Neural cell (in vitro differentiated cells): ENCODE measurements at regions not wholly inside any gene's neighbourhood (a gene's known extent, or its start where the extent isn't known, plus 50 kb on each side); places are given as distances from the start of the nearest gene placed in this dataset.

Source experiments
- H2AFZ ChIP-seq: fragments of 200-600, 300-800 bp; sonication (generic), shearing (Covaris generic); 2 replicates; pipeline ENCODE4 v1.6.0; 2014; ENCODE audit warnings: low read depth, mild to moderate bottlenecking, antibody characterized with exemption, low read length, moderate library complexity
- H3F3A ChIP-seq: fragments of 200-600 bp; shearing (Covaris generic); 2 replicates; pipeline ENCODE4 v1.6.1; 2016; ENCODE audit warnings: mild to moderate bottlenecking, moderate library complexity, mixed read lengths, antibody characterized with exemption, low read length; ENCODE audit not compliant: insufficient read depth, poor library complexity, severe bottlenecking
- H3K27ac ChIP-seq: fragments of 200-600, 300-800 bp; sonication (generic), shearing (Covaris generic); 2 replicates; pipeline ENCODE4 v1.5.1; 2014; ENCODE audit warnings: mild to moderate bottlenecking, low read length, moderate library complexity
- H3K27me3 ChIP-seq: fragments of 300-800, 200-600 bp; sonication (generic), shearing (Covaris generic); 2 replicates; pipeline ENCODE4 v1.6.0; 2014; ENCODE audit warnings: mild to moderate bottlenecking, low read depth, low read length, moderate library complexity; ENCODE audit not compliant: insufficient read depth
- H3K36me3 ChIP-seq: fragments of 300-800, 200-600 bp; sonication (generic), shearing (Covaris generic); 2 replicates; pipeline ENCODE4 v1.5.1; 2014; ENCODE audit warnings: mild to moderate bottlenecking, antibody characterized with exemption, low read length, moderate library complexity; ENCODE audit not compliant: insufficient read depth
- H3K4me2 ChIP-seq: fragments of 300-800, 200-600 bp; sonication (generic), shearing (Covaris generic); 2 replicates; pipeline ENCODE4 v1.6.0; 2014; ENCODE audit warnings: mild to moderate bottlenecking, low read length
- H3K4me3 ChIP-seq: fragments of 300-800, 200-600 bp; sonication (generic), shearing (Covaris generic); 2 replicates; pipeline ENCODE4 v1.5.1; 2014; ENCODE audit warnings: mild to moderate bottlenecking, low read length, moderate library complexity
- H3K79me2 ChIP-seq: fragments of 200-600 bp; shearing (Covaris generic); replicated peaks from 2 replicates; pipeline ENCODE4 v1.6.0; 2014; ENCODE audit warnings: mild to moderate bottlenecking, low read length, moderate library complexity; ENCODE audit not compliant: insufficient read depth
- H3K9ac ChIP-seq: fragments of 300-800, 200-600 bp; sonication (generic), shearing (Covaris generic); 2 replicates; pipeline ENCODE4 v1.6.1; 2016; ENCODE audit warnings: mild to moderate bottlenecking, low read length, mixed read lengths
- H3K9me2 ChIP-seq: fragments of 200-600 bp; shearing (Covaris generic); 2 replicates; pipeline ENCODE4 v1.6.1; 2016; ENCODE audit warnings: mild to moderate bottlenecking, low read length, mixed read lengths; ENCODE audit not compliant: insufficient read depth
- H3K9me3 ChIP-seq: fragments of 200-600, 300-800 bp; sonication (generic), shearing (Covaris generic); 2 replicates; pipeline ENCODE4 v1.6.1; 2016; ENCODE audit warnings: mild to moderate bottlenecking, mixed run types, low read length, moderate library complexity, mixed read lengths
- H4K20me1 ChIP-seq: fragments of 200-600 bp; shearing (Covaris generic); 2 replicates; pipeline ENCODE4 v1.6.1; 2016; ENCODE audit warnings: mild to moderate bottlenecking, mixed run types; ENCODE audit not compliant: insufficient read depth
- EP300 ChIP-seq: fragments of 450-650 bp; conservative IDR thresholded peaks from 2 replicates; pipeline ENCODE4 v1.6.1; 2014; ENCODE audit warnings: antibody characterized with exemption, mild to moderate bottlenecking, moderate library complexity; ENCODE audit not compliant: poor library complexity, severe bottlenecking
- EZH2 ChIP-seq: fragments of 200-600, 300-800 bp; shearing (Covaris generic), sonication (generic); IDR thresholded peaks from 2 replicates; pipeline ENCODE4 v1.6.1; 2014; ENCODE audit warnings: antibody characterized with exemption, low read length, borderline replicate concordance, mild to moderate bottlenecking; ENCODE audit not compliant: insufficient read depth, poor library complexity, severe bottlenecking
- MXI1 ChIP-seq: fragments of 450-650 bp; conservative IDR thresholded peaks from 2 replicates; pipeline ENCODE4 v1.6.1; 2014; ENCODE audit warnings: antibody characterized with exemption, mild to moderate bottlenecking; ENCODE audit not compliant: poor library complexity, severe bottlenecking
- POLR2AphosphoS5 ChIP-seq: IDR thresholded peaks from 2 replicates; pipeline ENCODE4 v1.6.1; 2012
- RAD21 ChIP-seq: fragments of 450-650 bp; conservative IDR thresholded peaks from 2 replicates; pipeline ENCODE4 v1.6.1; 2014; ENCODE audit warnings: antibody characterized with exemption, mild to moderate bottlenecking, moderate library complexity
- SMC3 ChIP-seq: fragments of 450-650 bp; conservative IDR thresholded peaks from 2 replicates; pipeline ENCODE4 v1.6.1; 2014; ENCODE audit warnings: antibody characterized with exemption, mild to moderate bottlenecking, moderate library complexity; ENCODE audit not compliant: poor library complexity
- TAF1 ChIP-seq: IDR thresholded peaks from 2 replicates; pipeline ENCODE4 v1.6.1; 2012; ENCODE audit warnings: low read depth
- TF ChIP-seq, protein P1 (sequence below): IDR thresholded peaks from 2 replicates; pipeline ENCODE4 v1.6.1; 2012; ENCODE audit warnings: borderline replicate concordance
- TF ChIP-seq, protein P2 (sequence below): fragments of 450-650 bp; IDR thresholded peaks from 2 replicates; pipeline ENCODE4 v1.5.1; 2014; ENCODE audit warnings: antibody characterized with exemption, mild to moderate bottlenecking, moderate library complexity; ENCODE audit not compliant: poor library complexity, severe bottlenecking

DNA sequence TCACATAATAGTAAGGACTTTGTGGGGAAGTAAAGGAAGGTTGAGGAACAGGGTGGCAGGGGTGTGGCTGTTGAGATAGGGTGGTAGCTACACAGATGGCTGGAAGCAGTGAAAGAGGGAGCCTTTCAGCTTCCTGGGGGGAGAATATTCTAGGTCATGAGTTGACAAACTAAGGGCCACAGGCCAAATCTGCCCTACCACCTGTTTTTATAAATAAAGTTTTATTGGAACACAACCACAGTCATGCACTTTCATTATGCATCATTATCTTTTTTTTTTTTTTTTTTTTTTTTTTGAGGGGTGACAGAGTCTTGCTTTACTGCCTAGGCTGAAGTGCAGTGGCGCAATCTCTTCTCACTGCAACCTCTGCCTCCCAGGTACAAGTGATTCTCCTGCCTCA lies 243.1 kb downstream of the NFATC2 start:
- no peaks in the 10 kb centered on the region for H3K27me3 ChIP-seq
- H3K4me3 ChIP-seq = no peak overlapping the region
- H2AFZ ChIP-seq = no peak overlapping the region
- H4K20me1 ChIP-seq = no peaks in the 10 kb centered on the region
- H3K9me2 ChIP-seq = no peaks in the 10 kb centered on the region
- H3K9ac ChIP-seq = no peak overlapping the region
- no peaks in the 10 kb centered on the region for H3K9me3 ChIP-seq
- no peaks in the 10 kb centered on the region for H3K79me2 ChIP-seq
- H3F3A ChIP-seq = no peaks in the 10 kb centered on the region
- TF ChIP-seq TAF1 (no peak), MXI1 (no peak)
- no peak overlapping the region for H3K4me2 ChIP-seq
- H3K36me3 ChIP-seq = no peaks in the 10 kb centered on the region
- H3K27ac ChIP-seq = no peak overlapping the region

DNA sequence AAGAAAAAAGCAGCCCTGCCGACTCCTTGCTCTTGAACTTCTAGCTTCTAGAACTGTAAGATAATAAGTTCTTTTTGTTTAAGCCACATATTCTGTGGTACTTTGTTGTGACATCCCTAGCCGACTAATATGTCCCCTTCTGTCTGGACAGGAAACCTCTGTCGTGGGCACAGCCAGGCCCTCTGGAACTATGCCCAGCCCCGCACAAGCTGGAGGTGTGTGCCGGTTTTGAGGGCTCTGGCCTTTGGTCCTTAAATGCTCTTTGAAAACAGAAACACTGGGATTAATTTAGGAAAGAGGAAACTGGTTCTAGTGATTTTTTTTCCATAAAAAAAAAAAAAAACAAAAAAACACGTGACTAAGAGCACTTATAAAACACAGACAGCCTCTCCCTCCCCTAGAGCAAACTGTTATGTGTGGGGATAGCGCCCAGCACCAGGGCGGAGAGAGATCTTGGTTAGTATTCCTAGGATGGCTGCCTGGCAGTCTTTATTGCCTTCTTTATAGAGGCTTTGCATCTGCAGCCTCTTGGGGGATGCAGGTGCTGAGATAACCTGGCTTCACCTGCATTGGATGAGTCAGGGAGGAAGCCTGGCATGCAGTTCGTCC lies 244.3 kb downstream of the NFATC2 start:
- Histone ChIP-seq H3K9me3 (no peaks in the 10 kb centered on the region), H4K20me1 (no peaks in the 10 kb centered on the region), H3K4me3 (no peak overlapping the region), H3K27ac (no peak overlapping the region), H3K9me2 (no peaks in the 10 kb centered on the region), H3K27me3 (no peaks in the 10 kb centered on the region), H2AFZ (no peak overlapping the region), H3K4me2 (no peak overlapping the region), H3F3A (no peaks in the 10 kb centered on the region), H3K79me2 (no peaks in the 10 kb centered on the region), H3K9ac (no peak overlapping the region), H3K36me3 (no peaks in the 10 kb centered on the region)
- no peak for TF ChIP-seq EZH2
- no peak for TF ChIP-seq TAF1
- TF ChIP-seq SMC3 = no peak
- TF ChIP-seq POLR2AphosphoS5 = no peak
- TF ChIP-seq, protein P1, sequence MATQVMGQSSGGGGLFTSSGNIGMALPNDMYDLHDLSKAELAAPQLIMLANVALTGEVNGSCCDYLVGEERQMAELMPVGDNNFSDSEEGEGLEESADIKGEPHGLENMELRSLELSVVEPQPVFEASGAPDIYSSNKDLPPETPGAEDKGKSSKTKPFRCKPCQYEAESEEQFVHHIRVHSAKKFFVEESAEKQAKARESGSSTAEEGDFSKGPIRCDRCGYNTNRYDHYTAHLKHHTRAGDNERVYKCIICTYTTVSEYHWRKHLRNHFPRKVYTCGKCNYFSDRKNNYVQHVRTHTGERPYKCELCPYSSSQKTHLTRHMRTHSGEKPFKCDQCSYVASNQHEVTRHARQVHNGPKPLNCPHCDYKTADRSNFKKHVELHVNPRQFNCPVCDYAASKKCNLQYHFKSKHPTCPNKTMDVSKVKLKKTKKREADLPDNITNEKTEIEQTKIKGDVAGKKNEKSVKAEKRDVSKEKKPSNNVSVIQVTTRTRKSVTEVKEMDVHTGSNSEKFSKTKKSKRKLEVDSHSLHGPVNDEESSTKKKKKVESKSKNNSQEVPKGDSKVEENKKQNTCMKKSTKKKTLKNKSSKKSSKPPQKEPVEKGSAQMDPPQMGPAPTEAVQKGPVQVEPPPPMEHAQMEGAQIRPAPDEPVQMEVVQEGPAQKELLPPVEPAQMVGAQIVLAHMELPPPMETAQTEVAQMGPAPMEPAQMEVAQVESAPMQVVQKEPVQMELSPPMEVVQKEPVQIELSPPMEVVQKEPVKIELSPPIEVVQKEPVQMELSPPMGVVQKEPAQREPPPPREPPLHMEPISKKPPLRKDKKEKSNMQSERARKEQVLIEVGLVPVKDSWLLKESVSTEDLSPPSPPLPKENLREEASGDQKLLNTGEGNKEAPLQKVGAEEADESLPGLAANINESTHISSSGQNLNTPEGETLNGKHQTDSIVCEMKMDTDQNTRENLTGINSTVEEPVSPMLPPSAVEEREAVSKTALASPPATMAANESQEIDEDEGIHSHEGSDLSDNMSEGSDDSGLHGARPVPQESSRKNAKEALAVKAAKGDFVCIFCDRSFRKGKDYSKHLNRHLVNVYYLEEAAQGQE = no peak
- TF ChIP-seq, protein P2, sequence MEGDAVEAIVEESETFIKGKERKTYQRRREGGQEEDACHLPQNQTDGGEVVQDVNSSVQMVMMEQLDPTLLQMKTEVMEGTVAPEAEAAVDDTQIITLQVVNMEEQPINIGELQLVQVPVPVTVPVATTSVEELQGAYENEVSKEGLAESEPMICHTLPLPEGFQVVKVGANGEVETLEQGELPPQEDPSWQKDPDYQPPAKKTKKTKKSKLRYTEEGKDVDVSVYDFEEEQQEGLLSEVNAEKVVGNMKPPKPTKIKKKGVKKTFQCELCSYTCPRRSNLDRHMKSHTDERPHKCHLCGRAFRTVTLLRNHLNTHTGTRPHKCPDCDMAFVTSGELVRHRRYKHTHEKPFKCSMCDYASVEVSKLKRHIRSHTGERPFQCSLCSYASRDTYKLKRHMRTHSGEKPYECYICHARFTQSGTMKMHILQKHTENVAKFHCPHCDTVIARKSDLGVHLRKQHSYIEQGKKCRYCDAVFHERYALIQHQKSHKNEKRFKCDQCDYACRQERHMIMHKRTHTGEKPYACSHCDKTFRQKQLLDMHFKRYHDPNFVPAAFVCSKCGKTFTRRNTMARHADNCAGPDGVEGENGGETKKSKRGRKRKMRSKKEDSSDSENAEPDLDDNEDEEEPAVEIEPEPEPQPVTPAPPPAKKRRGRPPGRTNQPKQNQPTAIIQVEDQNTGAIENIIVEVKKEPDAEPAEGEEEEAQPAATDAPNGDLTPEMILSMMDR = no peak
- TF ChIP-seq MXI1 = no peak
- TF ChIP-seq EP300 = no peak
- no peak for TF ChIP-seq RAD21
